Mesendoderm (in vitro differentiated cells): ENCODE measurements at regions not wholly inside any gene's neighbourhood (a gene's known extent, or its start where the extent isn't known, plus 50 kb on each side); places are given as distances from the start of the nearest gene placed in this dataset.

ENCODE experiments used
- DNase-seq: peaks from one replicate; pipeline ENCODE4 v3.0.0; 2013
- H2AK5ac ChIP-seq: 2 replicates; pipeline ENCODE4 v1.6.1; 2013; ENCODE audit warnings: low read length, inconsistent platforms
- H2BK120ac ChIP-seq: 2 replicates; pipeline ENCODE4 v1.6.1; 2013; ENCODE audit warnings: low read depth, mild to moderate bottlenecking, low read length, moderate library complexity, mixed read lengths
- H2BK15ac ChIP-seq: replicated peaks from 2 replicates; pipeline ENCODE4 v1.6.1; 2013; ENCODE audit warnings: low read depth, mild to moderate bottlenecking, moderate library complexity
- H2BK5ac ChIP-seq: 2 replicates; pipeline ENCODE4 v1.6.1; 2013; ENCODE audit warnings: low read length, inconsistent platforms
- H3K18ac ChIP-seq: 2 replicates; pipeline ENCODE4 v1.6.1; 2013; ENCODE audit warnings: mild to moderate bottlenecking, low read length, mixed read lengths
- H3K23ac ChIP-seq: one replicate; pipeline ENCODE4 v1.6.1; 2013; ENCODE audit warnings: low read length
- H3K27ac ChIP-seq: 2 replicates; pipeline ENCODE4 v1.5.1; 2013; ENCODE audit warnings: low read depth, mild to moderate bottlenecking, inconsistent platforms, low read length, moderate library complexity
- H3K27me3 ChIP-seq: 2 replicates; pipeline ENCODE4 v1.6.1; 2013; ENCODE audit warnings: low read length, control low read depth, mild to moderate bottlenecking, inconsistent platforms; ENCODE audit not compliant: insufficient read depth, poor library complexity
- H3K36me3 ChIP-seq: 2 replicates; pipeline ENCODE4 v1.6.1; 2013; ENCODE audit warnings: low read length, inconsistent platforms; ENCODE audit not compliant: control insufficient read depth, insufficient read depth
- H3K4ac ChIP-seq: one replicate; pipeline ENCODE4 v1.6.1; 2013; ENCODE audit warnings: low read depth, mild to moderate bottlenecking, low read length, moderate library complexity
- H3K4me1 ChIP-seq: 2 replicates; pipeline ENCODE4 v1.6.1; 2013; ENCODE audit warnings: low read depth, low read length, inconsistent platforms; ENCODE audit not compliant: control insufficient read depth
- H3K4me2 ChIP-seq: 2 replicates; pipeline ENCODE4 v1.6.1; 2013; ENCODE audit warnings: low read length
- H3K4me3 ChIP-seq: 2 replicates; pipeline ENCODE4 v1.5.1; 2013; ENCODE audit warnings: mild to moderate bottlenecking, low read length
- H3K56ac ChIP-seq: one replicate; pipeline ENCODE4 v1.6.1; 2013; ENCODE audit warnings: low read length
- H3K79me1 ChIP-seq: 2 replicates; pipeline ENCODE4 v1.6.1; 2013; ENCODE audit warnings: low read length, inconsistent platforms
- H3K79me2 ChIP-seq: 2 replicates; pipeline ENCODE4 v1.6.1; 2013; ENCODE audit warnings: mild to moderate bottlenecking, low read length; ENCODE audit not compliant: control insufficient read depth, insufficient read depth
- H3K9ac ChIP-seq: 2 replicates; pipeline ENCODE4 v1.6.1; 2013; ENCODE audit warnings: low read length, inconsistent platforms
- H4K5ac ChIP-seq: one replicate; pipeline ENCODE4 v1.6.1; 2013; ENCODE audit warnings: low read length
- H4K8ac ChIP-seq: one replicate; pipeline ENCODE4 v1.6.1; 2013; ENCODE audit warnings: low read depth, mild to moderate bottlenecking, control low read depth, low read length, moderate library complexity
- WGBS: extraction: QIAGEN DNeasy Blood & Tissue Kit; methylation state at CpG from one replicate; pipeline ENCODE4 v1.1.7; 2013; ENCODE audit warnings: low lambda C conversion rate, missing lambda C conversion rate; ENCODE audit not compliant: insufficient coverage; ENCODE audit errors: extremely low coverage; 5-methylcytosine and 5-hydroxymethylcytosine counted together

DNA sequence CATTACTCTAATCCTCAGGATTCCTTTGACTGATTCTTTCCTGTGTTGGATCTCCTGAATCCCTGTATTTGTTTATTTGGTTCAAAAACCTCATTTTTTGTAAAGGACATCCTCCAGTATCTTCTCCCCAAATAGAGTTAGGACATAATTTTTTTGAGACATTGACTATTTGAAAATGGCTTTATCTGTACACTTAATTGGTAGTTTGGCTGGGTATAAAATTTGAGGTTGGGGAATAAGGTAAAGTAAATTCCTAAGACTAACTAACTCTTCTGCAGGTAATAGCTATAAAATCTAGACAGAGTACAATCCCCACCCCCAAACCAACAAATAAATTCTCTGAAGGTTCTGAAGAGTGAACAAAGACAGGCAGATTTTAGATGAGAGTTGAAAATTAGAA, 114.4 kb downstream of the CTTN start:
- Histone ChIP-seq H3K4me3 (no peak overlapping the region), H3K18ac (no peak overlapping the region), H3K27me3 (no peaks in the 10 kb centered on the region), H3K4ac (no peak overlapping the region), H2BK120ac (no peak overlapping the region), H4K8ac (no peak overlapping the region), H3K4me1 (no peaks in the 10 kb centered on the region), H3K79me1 (no peaks in the 10 kb centered on the region), H3K9ac (no peak overlapping the region), H2BK5ac (no peak overlapping the region), H3K56ac (no peak overlapping the region), H2BK15ac (no peak overlapping the region), H4K5ac (no peak overlapping the region), H3K36me3 (no peaks in the 10 kb centered on the region), H3K27ac (no peak overlapping the region), H2AK5ac (no peak overlapping the region), H3K79me2 (no peaks in the 10 kb centered on the region), H3K4me2 (no peak overlapping the region), H3K23ac (no peak overlapping the region)
- no peak for DNase-seq

DNA sequence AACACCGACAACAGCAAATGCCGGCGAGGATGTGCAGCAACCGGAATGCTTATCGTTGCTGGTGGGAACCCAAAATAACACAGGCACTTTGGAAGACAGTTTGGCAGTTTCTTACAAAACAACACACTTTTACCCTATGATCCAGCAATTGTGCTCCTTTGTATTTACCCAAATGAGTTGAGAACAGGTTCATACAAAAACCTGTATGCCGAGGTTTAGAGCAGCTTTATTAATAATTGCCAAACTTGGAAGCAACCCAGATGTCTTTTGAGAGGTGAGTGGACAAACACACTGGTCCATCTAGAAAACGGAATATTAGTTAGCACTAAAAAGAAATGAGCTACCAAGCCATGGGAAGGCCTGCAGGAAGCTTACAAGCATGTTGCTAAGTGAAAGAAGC, 118.9 kb downstream of the CTTN start:
- Histone ChIP-seq H2BK120ac (no peak overlapping the region), H2AK5ac (no peak overlapping the region), H3K79me1 (no peaks in the 10 kb centered on the region), H3K4me2 (no peak overlapping the region), H4K8ac (no peak overlapping the region), H3K79me2 (no peaks in the 10 kb centered on the region), H3K23ac (no peak overlapping the region), H2BK15ac (no peak overlapping the region), H3K4me1 (no peaks in the 10 kb centered on the region), H3K27me3 (no peaks in the 10 kb centered on the region), H3K4me3 (no peak overlapping the region), H3K56ac (no peak overlapping the region), H3K4ac (no peak overlapping the region), H2BK5ac (no peak overlapping the region), H3K18ac (no peak overlapping the region), H3K36me3 (no peaks in the 10 kb centered on the region), H3K9ac (no peak overlapping the region), H4K5ac (no peak overlapping the region), H3K27ac (no peak overlapping the region)
- DNase-seq, result no peak
- WGBS, result no CpG with 5 or more reads among the region's 7 CpGs

DNA sequence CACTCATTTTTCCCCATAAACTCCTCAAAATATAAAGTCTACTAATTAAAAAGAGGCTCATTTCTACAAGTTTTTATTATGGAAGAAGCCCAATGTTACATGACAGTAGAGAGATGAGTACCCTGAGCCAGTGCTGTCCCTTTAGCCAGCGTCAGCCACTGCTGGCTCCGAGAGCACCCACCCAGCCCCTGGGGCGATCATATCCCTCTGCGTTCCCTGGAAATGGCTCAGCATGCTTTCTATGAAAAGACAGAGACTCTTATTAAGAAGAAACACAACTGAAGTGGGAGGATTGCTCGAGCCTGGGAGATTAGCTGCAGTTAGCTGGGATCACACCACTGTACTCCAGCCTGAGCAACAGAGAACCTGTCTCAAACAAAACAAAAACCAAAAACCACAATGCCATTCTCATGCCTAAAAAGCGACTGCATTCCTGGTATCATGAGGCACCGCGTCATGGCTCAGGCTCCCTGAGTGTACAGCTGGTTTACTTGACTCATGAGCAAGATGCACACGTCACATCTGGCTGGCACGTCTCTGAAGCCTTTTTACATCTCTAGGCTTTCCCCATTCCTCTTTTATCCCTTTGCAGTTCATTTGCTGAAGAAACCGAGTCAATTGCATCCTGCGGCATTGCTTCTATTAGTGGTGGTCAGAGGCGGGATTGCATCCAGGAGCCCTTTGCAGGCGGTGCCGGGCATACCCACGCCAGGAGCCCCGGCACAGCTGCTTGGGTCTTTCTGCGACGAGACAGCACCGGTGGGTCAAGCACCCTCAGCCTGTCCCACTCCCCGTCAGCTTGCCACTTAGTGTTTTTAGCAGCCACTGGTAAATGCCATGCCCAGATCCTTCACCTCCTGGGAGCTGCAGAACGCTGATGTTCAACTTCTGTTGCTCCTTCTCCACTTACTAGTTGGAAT, 119.9 kb downstream of the CTTN start:
- Histone ChIP-seq H3K23ac (no peak overlapping the region), H3K79me1 (no peaks in the 10 kb centered on the region), H2BK15ac (no peak overlapping the region), H4K8ac (no peak overlapping the region), H4K5ac (no peak overlapping the region), H2AK5ac (no peak overlapping the region), H2BK5ac (no peak overlapping the region), H3K56ac (no peak overlapping the region), H3K36me3 (no peaks in the 10 kb centered on the region), H3K27ac (no peak overlapping the region), H2BK120ac (no peak overlapping the region), H3K27me3 (no peaks in the 10 kb centered on the region), H3K4me1 (no peaks in the 10 kb centered on the region), H3K4me3 (no peak overlapping the region), H3K4ac (no peak overlapping the region), H3K9ac (no peak overlapping the region), H3K18ac (no peak overlapping the region), H3K4me2 (no peak overlapping the region), H3K79me2 (no peaks in the 10 kb centered on the region)
- WGBS, result no CpG with 5 or more reads among the region's 22 CpGs
- no peak for DNase-seq

DNA sequence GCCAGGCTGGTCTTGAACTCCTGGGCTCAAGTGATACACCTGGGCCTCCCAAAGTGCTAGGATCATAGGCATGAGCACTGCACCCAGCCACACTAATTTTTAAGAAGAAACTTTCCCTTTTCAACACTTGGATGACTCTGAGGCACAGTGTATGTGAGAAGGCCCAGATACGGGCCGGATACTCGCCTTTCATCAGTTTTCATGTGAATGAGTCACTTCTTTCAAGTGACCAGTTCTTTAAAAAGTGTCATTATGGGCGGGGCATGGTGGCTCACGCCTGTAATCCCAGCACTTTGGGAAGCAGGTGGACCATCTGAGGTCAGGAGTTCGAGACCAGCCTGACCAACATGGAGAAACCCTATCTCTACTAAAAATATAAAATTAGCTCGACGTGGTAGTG, 120.8 kb downstream of the CTTN start:
- H2BK5ac ChIP-seq, result no peak overlapping the region
- H3K4me3 ChIP-seq, result no peak overlapping the region
- H3K79me2 ChIP-seq, result no peaks in the 10 kb centered on the region
- no peak for DNase-seq
- no peak overlapping the region for H3K9ac ChIP-seq
- H3K23ac ChIP-seq, result no peak overlapping the region
- H3K4me1 ChIP-seq, result peaks cover 1% of the 10 kb centered on the region
- H3K27ac ChIP-seq, result no peak overlapping the region
- no peak overlapping the region for H4K8ac ChIP-seq
- no peak overlapping the region for H4K5ac ChIP-seq
- no peak overlapping the region for H3K18ac ChIP-seq
- H2BK15ac ChIP-seq, result no peak overlapping the region
- H3K79me1 ChIP-seq, result no peaks in the 10 kb centered on the region
- H3K56ac ChIP-seq, result no peak overlapping the region
- WGBS, result no CpG with 5 or more reads among the region's 8 CpGs
- H3K36me3 ChIP-seq, result no peaks in the 10 kb centered on the region
- H3K4ac ChIP-seq, result no peak overlapping the region
- no peak overlapping the region for H2BK120ac ChIP-seq
- H2AK5ac ChIP-seq, result no peak overlapping the region
- H3K27me3 ChIP-seq, result no peaks in the 10 kb centered on the region
- no peak overlapping the region for H3K4me2 ChIP-seq

DNA sequence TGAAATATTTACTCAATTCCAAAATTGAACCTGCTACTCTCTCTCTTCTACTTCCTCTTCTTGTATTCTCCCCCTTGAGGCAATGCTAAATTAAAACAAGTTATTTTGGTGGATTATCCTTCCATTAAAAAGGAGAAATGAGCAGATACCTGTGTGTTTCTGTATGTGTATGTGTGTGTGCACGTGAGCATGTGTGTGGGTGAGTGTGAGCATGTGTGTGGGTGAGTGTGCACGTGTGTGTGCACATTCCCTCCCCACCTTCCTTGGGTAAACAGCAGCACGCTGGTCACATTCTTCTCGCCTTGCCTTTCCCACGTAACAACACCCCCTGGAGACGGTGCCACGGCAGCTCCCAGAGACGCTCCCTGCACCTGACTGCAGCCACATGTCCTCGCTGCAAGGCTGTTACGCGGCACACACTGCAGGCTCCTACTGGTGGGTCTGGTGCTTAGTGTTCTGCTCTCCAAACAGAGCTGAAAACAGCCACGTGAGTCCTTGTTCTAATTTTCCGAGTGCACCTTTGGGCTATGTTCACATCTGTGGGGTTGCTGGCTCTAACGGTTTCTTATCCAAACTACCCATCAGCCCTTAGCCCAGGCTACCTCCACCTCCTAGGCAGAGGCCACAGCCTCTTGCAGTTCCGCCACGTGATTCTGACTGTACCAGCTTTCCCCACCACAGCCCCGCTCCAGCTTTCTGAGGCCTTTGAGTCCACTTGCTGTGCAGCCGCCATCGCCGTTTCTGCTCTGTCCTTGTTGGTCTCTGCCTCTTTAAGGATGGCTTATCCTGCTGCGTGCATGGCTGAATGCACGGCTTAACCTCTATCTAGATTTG, 123.4 kb downstream of the CTTN start:
- no peak overlapping the region for H3K4me2 ChIP-seq
- no peak overlapping the region for H4K8ac ChIP-seq
- DNase-seq, result no peak
- H2BK15ac ChIP-seq, result no peak overlapping the region
- H3K4ac ChIP-seq, result no peak overlapping the region
- H3K4me1 ChIP-seq, result peaks cover 8% of the 10 kb centered on the region
- no peak overlapping the region for H3K4me3 ChIP-seq
- no peaks in the 10 kb centered on the region for H3K36me3 ChIP-seq
- H2BK5ac ChIP-seq, result no peak overlapping the region
- no CpG with 5 or more reads among the region's 22 CpGs for WGBS
- H2BK120ac ChIP-seq, result no peak overlapping the region
- no peak overlapping the region for H2AK5ac ChIP-seq
- no peaks in the 10 kb centered on the region for H3K27me3 ChIP-seq
- H3K27ac ChIP-seq, result no peak overlapping the region
- no peaks in the 10 kb centered on the region for H3K79me2 ChIP-seq
- no peak overlapping the region for H3K18ac ChIP-seq
- no peak overlapping the region for H3K9ac ChIP-seq
- no peak overlapping the region for H3K23ac ChIP-seq
- no peaks in the 10 kb centered on the region for H3K79me1 ChIP-seq
- H4K5ac ChIP-seq, result no peak overlapping the region
- H3K56ac ChIP-seq, result no peak overlapping the region
